HUES48 (cell line): ENCODE measurements at regions not wholly inside any gene's neighbourhood (a gene's known extent, or its start where the extent isn't known, plus 50 kb on each side); places are given as distances from the start of the nearest gene placed in this dataset.

ENCODE experiments used
- H3K27ac ChIP-seq: one replicate; pipeline ENCODE4 v1.7.0; 2013; ENCODE audit warnings: low read depth, low read length, inconsistent platforms
- H3K27me3 ChIP-seq: 2 replicates; pipeline ENCODE4 v1.6.1; 2013; ENCODE audit warnings: mild to moderate bottlenecking, low read length; ENCODE audit not compliant: control insufficient read depth, insufficient read depth
- H3K36me3 ChIP-seq: 2 replicates; pipeline ENCODE4 v1.6.1; 2013; ENCODE audit warnings: low read length; ENCODE audit not compliant: control insufficient read depth, insufficient read depth
- H3K4me1 ChIP-seq: 2 replicates; pipeline ENCODE4 v1.6.1; 2013; ENCODE audit warnings: mild to moderate bottlenecking, low read length; ENCODE audit not compliant: control insufficient read depth, insufficient read depth
- H3K4me3 ChIP-seq: 2 replicates; pipeline ENCODE4 v1.5.1; 2013; ENCODE audit warnings: mild to moderate bottlenecking, low read depth, low read length
- H3K9ac ChIP-seq: 2 replicates; pipeline ENCODE4 v1.6.1; 2013; ENCODE audit warnings: mild to moderate bottlenecking, low read depth, low read length, moderate library complexity
- H3K9me3 ChIP-seq: 2 replicates; pipeline ENCODE4 v1.6.1; 2013; ENCODE audit warnings: low read length; ENCODE audit not compliant: control insufficient read depth, insufficient read depth

DNA sequence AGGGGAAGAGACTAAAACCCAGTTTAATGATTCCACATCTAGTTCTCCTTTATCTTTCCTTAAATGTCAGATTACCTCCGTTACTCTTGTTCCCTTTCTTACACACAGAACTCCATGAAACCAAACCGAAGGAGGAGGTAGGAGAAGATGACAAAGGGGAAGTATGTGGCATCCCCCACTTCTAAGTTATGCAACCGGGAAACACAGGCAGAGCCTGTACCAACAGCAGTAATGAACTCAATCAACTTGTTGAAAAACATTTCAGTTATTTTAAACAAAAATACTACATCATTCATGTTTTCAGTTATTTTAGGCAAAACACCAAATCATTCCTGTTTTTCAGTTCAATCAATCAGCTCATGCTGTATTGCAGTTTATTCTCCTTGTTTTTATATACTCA is 101.8 kb downstream of the PCSK1 start:
- no peak overlapping the region for H3K4me3 ChIP-seq
- H3K27me3 ChIP-seq = no peaks in the 10 kb centered on the region
- no peaks in the 10 kb centered on the region for H3K9me3 ChIP-seq
- H3K4me1 ChIP-seq = peaks cover 6% of the 10 kb centered on the region; the same call in 1 of the 2 replicates
- H3K9ac ChIP-seq = no peak overlapping the region
- no peaks in the 10 kb centered on the region for H3K36me3 ChIP-seq
- H3K27ac ChIP-seq = no peak overlapping the region

DNA sequence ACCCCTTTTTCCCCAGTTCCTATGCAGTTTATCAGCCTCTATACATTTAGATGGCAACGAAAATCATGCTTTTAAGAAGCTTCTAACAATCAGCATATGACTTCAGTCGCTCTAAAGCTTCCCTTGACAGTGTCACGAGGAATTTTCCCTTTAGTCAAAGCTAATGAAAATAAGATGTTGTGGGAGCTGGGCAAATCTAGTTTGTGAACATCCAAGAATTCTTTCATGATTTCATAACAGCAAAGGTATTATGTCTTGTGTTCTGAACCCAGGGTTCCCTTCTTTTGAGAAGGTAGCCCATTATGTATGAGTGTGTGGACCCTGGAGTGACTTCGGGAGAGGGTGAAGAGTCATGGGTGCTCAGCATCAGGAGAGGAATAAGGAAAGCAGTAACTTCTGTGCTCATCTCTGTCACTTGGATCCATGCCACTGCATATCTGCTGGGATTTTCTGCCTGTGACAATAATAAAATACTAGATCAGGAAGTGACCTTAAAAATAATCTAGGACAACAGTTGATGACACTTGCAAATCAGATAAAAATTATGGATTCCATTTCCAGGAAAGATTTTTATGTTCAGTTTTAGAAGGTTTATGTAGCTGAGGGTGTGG is 102.4 kb downstream of the PCSK1 start:
- H3K27ac ChIP-seq = no peak overlapping the region
- no peak overlapping the region for H3K4me3 ChIP-seq
- H3K9me3 ChIP-seq = no peaks in the 10 kb centered on the region

DNA sequence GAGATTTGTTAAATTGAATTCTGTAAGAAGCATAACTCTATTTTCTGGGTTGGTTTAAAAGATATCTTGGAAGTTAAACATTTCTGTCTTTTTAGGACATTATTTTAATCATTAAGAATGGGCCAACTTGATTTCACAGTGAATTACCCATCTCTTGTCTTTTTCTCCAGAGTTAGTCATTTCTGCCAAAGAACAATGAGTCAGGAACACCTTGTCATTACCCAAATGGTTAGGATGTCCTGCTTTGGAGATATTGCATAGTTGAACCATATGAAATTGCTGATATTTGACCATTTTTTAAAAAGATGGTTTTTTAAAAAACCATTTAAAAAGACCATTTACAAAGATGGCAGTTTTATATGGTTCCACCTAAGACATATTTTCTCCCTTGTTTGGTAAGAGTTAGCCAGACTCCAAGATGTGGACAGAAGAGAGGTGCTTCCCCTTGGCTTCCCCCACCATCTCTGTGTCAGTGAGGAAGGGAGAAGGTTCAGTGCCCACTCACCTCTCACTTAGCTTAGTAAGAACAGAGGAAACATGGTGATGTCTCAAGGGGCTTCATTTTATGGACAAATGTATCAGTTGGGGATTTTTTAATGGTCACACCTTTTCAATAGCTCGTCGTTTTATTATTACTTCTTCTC is 103.0 kb downstream of the PCSK1 start:
- Histone ChIP-seq H3K9ac (no peak overlapping the region), H3K4me3 (no peak overlapping the region), H3K9me3 (no peaks in the 10 kb centered on the region), H3K27me3 (no peaks in the 10 kb centered on the region), H3K27ac (no peak overlapping the region), H3K36me3 (no peaks in the 10 kb centered on the region), H3K4me1 (no peaks in the 10 kb centered on the region)

More for the DNA sequence above, 102.4 kb downstream of the PCSK1 start:
- Histone ChIP-seq H3K9ac (no peak overlapping the region), H3K4me1 (0 out of 2 replicates have a peak, but pooled peaks cover under 1% of the 10 kb centered on the region), H3K27me3 (no peaks in the 10 kb centered on the region), H3K36me3 (no peaks in the 10 kb centered on the region)

DNA sequence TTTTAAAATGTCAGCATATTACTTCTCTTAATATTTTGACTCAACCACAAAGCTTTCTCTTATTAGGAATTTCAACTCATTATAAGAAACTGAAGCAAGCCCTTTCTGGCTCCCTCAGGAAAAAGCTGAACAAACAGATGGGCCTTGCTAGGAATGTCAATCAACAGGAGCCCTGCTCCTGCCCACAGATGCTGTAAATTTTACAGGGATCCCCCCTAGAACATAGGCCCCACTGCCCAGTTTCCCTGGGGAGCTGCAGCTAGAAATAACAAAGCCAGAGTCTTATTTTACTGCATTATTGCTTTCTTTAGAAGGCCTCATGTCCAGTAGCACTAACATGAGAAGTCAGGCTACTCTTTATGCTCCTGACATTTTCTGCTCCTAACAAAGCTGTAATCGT is 103.8 kb downstream of the PCSK1 start:
- Histone ChIP-seq H3K36me3 (no peaks in the 10 kb centered on the region), H3K27ac (no peak overlapping the region), H3K4me3 (no peak overlapping the region), H3K4me1 (no peaks in the 10 kb centered on the region), H3K9ac (no peak overlapping the region), H3K9me3 (no peaks in the 10 kb centered on the region), H3K27me3 (no peaks in the 10 kb centered on the region)

DNA sequence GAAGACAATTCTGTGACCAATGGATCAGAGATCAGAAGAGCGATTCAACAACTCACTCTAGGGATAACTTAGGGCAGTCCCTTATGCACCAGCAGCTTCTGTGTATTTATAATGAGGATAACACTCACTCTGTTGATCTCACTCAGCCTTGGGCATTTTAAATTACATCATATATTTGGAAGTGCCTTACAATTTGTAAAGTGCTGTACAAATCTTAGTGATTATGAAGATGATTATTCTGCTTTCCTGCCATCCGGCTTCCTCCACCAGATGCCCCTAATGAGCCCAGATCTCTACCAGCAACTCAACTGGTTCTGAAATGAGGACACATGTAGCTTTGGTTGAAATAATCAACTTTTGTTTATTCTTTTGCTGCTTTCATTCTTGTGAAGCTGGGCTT is 105.3 kb downstream of the PCSK1 start:
- Histone ChIP-seq H3K4me1 (no peaks in the 10 kb centered on the region), H3K36me3 (no peaks in the 10 kb centered on the region), H3K9ac (no peak overlapping the region), H3K27me3 (no peaks in the 10 kb centered on the region), H3K27ac (no peak overlapping the region), H3K9me3 (no peaks in the 10 kb centered on the region), H3K4me3 (no peak overlapping the region)

DNA sequence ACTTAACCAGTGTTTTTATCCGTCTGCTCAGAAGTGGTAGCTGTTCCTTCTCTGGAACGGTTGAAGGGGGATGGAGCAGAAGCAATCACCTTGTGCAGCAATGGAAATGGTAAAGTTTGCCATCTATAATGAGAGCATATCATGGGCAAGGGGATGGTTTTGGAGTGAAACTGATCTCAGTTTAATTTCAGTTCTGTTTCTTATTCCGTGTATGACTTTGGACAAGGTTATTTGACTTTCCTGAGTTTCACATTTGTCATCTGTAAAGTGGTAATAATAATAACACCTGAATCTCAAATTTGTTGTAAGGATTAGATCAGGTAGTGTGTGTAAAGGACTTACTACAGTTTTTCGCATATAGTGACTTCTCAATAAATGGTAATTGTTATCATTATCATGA is 106.1 kb downstream of the PCSK1 start:
- no peak overlapping the region for H3K27ac ChIP-seq
- H3K9me3 ChIP-seq = no peaks in the 10 kb centered on the region
- no peak overlapping the region for H3K4me3 ChIP-seq
- H3K27me3 ChIP-seq = no peaks in the 10 kb centered on the region
- H3K4me1 ChIP-seq = no peaks in the 10 kb centered on the region
- no peak overlapping the region for H3K9ac ChIP-seq
- no peaks in the 10 kb centered on the region for H3K36me3 ChIP-seq

DNA sequence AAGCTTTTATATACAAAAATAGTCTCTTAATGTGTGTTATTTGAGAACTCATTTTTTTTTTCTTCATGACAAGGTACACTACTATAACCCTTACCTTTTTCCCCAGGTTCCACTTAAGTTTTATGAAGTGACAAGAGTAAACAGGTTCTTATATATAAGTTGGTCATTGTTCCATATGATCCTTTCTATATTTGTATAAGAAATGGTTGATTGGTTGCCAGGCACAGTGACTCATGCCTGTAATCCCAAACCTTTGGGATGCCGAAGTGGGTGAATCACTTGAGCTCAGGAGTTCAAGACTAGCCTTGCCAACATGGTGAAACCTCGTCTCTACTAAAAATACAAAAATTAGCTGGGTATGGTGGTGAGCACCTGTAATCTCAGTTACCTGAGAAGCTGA is 108.3 kb downstream of the PCSK1 start:
- Histone ChIP-seq H3K36me3 (no peaks in the 10 kb centered on the region), H3K27me3 (no peaks in the 10 kb centered on the region), H3K9ac (no peak overlapping the region), H3K4me1 (no peaks in the 10 kb centered on the region), H3K27ac (no peak overlapping the region), H3K9me3 (no peaks in the 10 kb centered on the region), H3K4me3 (no peak overlapping the region)

DNA sequence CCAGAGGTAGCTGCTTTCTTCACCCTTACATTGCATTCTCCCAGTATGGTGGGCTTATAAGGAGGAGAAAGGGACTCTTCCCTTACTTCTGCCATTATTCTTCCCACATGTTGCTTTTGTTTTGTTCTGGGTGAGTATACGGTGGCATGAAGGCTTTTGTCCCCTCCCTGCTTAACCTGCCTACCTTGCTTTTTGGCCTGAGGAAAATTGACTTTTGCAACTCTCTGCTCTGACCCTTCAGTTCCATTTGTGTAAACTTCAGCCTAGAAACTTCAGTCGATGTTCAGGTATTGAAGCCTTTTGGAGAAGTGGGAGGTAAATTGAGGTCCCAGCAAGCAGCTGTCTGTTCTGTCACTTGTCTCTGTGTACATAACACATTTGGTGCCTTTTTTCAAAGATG is 110.2 kb downstream of the PCSK1 start:
- H3K27ac ChIP-seq = no peak overlapping the region
- H3K27me3 ChIP-seq = no peaks in the 10 kb centered on the region
- H3K9me3 ChIP-seq = no peaks in the 10 kb centered on the region
- no peak overlapping the region for H3K9ac ChIP-seq
- no peak overlapping the region for H3K4me3 ChIP-seq
- no peaks in the 10 kb centered on the region for H3K36me3 ChIP-seq
- no peaks in the 10 kb centered on the region for H3K4me1 ChIP-seq

DNA sequence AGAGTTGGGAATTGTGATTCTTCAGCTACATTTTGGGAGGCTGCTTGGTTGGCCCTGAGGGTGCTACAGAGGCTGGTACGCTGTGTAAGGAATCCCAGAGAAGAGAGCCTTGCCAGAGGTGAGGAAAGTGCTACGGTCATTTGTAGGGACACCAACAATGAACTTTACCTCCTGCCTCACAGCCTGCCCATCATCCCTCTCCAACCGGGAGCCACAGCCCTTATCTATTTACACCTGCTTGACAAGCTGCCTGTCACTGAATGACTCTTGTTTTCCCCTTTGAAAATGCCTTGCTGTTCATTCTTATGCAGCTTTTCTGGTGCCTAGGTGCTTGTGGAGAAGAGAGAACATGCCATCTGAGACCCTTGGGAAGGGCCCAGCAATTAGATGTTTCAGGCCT is 110.8 kb downstream of the PCSK1 start:
- no peak overlapping the region for H3K27ac ChIP-seq
- no peaks in the 10 kb centered on the region for H3K36me3 ChIP-seq
- H3K9ac ChIP-seq = no peak overlapping the region
- H3K4me3 ChIP-seq = no peak overlapping the region
- no peaks in the 10 kb centered on the region for H3K4me1 ChIP-seq
- H3K27me3 ChIP-seq = no peaks in the 10 kb centered on the region
- H3K9me3 ChIP-seq = no peaks in the 10 kb centered on the region

DNA sequence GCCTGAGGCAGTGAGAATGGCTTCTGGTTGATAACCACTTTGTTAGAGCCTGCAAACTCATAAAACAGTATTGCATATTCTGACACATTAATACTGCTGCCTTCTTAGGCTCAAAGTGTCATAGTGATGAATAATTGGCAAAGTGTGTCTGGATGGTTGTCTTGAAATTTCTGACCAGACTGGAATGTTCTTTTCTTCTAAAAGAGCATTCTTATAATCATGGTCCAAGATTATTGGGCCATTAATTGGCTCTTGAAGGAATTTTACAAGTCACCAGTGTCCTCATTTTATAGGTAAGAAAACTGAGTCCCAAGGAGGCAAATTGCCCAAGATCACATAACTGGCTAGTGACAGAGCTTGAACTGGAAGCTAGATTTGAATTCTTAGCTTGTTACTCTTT is 111.7 kb downstream of the PCSK1 start:
- no peak overlapping the region for H3K9ac ChIP-seq
- 0 out of 2 replicates have a peak, but pooled peaks cover 1% of the 10 kb centered on the region for H3K4me1 ChIP-seq
- H3K9me3 ChIP-seq = no peaks in the 10 kb centered on the region
- no peaks in the 10 kb centered on the region for H3K27me3 ChIP-seq
- no peaks in the 10 kb centered on the region for H3K36me3 ChIP-seq
- no peak overlapping the region for H3K4me3 ChIP-seq
- no peak overlapping the region for H3K27ac ChIP-seq

DNA sequence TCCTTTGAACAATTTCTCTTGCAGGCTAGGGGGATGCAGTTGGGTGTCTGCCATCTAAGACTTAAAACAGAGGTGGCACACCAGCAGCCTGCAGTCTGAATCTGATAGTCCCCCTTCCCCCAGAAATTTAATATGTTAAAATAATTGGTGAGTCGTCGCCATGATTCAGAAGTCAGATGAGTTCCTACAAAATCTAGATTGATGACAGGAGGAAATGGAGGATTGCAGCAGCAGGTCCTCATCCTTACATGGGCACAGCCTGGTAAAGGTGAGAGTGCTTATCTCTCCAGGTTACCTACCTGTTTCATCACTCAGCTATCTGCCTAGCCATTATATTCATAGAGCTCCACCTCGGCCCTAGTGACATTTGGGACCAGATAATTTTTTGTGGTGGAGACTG is 112.3 kb downstream of the PCSK1 start:
- Histone ChIP-seq H3K27ac (no peak overlapping the region), H3K4me1 (peaks cover 5% of the 10 kb centered on the region; the same call in 1 of the 2 replicates), H3K4me3 (no peak overlapping the region), H3K9me3 (no peaks in the 10 kb centered on the region), H3K27me3 (no peaks in the 10 kb centered on the region), H3K9ac (no peak overlapping the region), H3K36me3 (no peaks in the 10 kb centered on the region)
